AG20443 (cell line): ENCODE measurements at regions not wholly inside any gene's neighbourhood (a gene's known extent, or its start where the extent isn't known, plus 50 kb on each side); places are given as distances from the start of the nearest gene placed in this dataset.
"Not testable (repeated sequence)": the region's sequence is repeated elsewhere in the genome, so short reads cannot be mapped to it uniquely, and the experiment has no call there.

ENCODE experiments used
- DNase-seq: peaks from one replicate; pipeline ENCODE4 v3.0.0; 2012; ENCODE audit warnings: low spot score, mixed read lengths

DNA sequence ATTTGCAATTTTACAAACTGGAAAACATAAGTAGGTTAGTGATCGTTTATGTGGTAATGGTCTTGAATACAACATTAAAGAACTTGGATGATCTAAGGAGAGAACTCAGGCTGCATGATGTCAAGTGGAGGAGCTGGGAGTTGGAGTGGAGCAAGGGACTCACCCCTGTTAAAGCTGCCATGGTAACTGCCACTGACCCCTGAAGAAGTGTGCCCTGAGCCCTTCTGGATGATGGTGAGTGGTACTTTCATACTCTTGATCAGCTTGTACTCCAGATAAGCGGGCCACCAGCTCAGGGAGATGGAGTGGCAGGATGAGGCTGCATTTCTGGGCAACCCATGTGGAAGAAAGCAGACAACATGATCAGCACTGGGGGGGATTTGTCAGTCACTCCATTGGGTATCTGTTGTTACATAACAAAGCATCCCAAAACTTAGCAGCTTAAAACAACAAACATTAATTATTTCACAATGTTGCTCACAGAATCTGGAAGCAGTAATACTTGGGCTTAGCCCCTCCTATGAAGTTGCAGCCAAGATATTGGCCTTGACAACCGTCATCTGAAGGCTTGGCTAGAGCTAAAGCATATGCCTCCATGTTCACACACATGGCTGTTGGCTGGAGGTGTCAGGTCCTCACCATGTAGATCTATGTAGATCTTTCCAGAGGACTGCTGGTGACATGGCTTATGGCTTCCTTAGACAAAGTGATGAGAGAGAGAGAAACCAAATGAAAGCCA lies 213.8 kb downstream of the DUSP10 start:
- DNase-seq = no peak

- not testable (repeated sequence) for DNase-seq
These were observed 211.7 kb downstream of the DUSP10 start for GRCh38 chr1:221530159-221530558.

DNA sequence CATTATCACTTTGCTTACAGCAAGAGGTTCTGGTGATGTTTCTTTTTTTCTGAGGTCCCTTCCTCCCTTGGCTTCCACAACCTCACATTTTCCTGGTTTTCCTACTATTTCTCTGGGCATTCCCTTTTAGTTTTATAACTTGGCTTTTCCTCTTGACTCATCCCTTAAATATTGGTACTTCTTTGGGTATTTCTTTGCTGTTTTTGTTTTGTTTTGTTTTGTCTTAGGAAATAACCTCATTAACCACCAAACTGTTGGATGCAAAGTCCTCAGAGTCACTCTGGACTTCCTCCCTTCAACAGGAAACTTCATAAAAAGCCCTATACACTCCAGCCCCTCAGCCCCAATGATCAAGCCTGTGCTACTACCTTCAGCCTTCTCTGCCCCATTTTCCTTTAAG lies 211.1 kb downstream of the DUSP10 start:
- peak; percentile 16 for DNase-seq

GRCh38 chr1:221532071-221532773 lies 209.7 kb downstream of the DUSP10 start:
- no peak for DNase-seq

- no peak for DNase-seq
These were observed 200.6 kb downstream of the DUSP10 start for GRCh38 chr1:221541296-221541695.

DNA sequence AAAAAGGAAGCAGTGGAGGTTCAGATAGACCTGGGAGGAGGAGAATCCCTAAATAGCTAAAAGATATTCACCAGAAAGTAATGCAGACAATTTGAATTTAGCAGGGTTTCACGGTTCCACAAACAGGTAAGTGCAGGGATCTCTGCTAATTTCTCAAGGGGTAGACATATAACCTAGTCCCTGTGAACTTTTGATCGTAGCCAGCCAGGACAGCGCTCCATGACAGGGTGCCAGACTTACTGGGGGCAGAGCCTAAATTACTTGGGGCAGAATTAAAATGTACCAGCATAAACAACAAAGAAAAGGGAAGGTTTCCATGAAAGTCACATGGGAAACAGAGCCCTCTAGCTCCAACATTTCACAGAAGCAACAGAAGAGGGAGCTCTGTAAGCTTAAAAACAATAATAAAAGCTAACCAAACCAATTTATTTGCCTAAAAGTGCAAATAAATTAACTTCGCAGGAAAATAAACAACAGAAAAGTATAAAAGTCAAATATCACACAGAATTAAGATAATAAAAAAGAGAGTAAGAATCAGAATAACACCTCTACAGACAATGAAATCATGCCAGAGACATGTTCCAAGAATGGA lies 198.3 kb downstream of the DUSP10 start:
- peak; percentile 63 for DNase-seq

- no peak for DNase-seq
These were observed 192.9 kb downstream of the DUSP10 start for GRCh38 chr1:221548942-221549341.

- no peak for DNase-seq
These were observed 192.1 kb downstream of the DUSP10 start for GRCh38 chr1:221549815-221550214.

DNA sequence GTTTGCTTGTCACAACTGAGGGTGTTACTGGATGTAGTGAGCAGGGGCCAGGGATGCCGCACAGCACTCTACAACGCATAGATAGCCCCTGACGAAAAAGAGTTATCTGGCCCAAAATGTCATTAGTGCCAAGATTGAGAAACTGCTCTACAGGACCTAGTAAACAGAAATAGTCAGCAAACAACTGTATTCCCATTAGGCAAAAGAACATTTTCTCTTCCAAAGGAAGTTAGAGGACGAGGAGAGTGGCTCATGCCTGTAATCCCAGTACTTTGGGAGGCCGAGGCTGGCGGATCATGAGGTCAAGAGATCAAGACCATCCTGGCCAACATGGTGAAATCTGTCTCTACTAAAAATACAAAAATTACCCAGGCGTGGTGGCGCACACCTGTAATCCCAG lies 189.1 kb downstream of the DUSP10 start:
- not testable (repeated sequence) for DNase-seq

GRCh38 chr1:221555689-221556433 lies 186.0 kb downstream of the DUSP10 start:
- DNase-seq = no peak

- no peak for DNase-seq
These were observed 185.5 kb downstream of the DUSP10 start for GRCh38 chr1:221556435-221556834.

DNA sequence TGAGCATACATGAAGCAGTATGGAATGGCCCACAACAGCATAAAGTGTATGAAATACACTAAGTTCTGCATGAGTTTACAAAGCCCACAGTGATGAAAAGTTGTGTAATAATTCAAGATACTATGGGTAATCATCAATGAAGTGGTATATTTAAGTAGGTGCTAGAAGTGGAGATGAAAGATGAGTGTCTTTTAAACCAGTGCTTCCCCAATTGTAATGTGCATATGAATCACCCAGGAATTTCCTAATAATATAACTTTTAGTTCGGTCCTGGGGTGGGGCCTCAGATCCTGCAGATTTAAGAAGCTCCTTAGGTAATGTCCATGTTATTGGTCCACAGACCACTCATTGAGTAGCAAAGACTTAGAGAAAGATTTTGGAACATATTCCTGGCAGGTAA lies 184.9 kb downstream of the DUSP10 start:
- no peak for DNase-seq

- DNase-seq = no peak
These were observed 183.5 kb downstream of the DUSP10 start for GRCh38 chr1:221558396-221558795.

DNA sequence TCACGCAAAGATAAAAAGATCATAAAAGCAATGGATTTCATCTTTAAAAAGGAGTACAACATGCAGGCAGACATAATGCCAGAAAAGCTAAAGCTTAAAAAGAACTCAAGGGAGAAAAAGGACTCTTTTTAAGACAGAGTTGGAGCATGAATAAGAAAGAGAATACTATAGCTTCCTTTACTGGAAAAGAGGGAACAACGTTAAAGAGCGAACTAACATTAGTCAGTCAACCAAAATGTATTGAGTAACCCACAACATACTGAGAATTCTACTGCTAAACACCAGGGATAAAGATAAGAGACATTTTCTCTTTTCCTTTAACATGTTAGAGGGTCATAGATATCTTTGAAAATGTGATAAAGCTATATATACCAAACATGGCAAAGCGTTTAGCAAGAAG lies 182.0 kb downstream of the DUSP10 start:
- no peak for DNase-seq

DNA sequence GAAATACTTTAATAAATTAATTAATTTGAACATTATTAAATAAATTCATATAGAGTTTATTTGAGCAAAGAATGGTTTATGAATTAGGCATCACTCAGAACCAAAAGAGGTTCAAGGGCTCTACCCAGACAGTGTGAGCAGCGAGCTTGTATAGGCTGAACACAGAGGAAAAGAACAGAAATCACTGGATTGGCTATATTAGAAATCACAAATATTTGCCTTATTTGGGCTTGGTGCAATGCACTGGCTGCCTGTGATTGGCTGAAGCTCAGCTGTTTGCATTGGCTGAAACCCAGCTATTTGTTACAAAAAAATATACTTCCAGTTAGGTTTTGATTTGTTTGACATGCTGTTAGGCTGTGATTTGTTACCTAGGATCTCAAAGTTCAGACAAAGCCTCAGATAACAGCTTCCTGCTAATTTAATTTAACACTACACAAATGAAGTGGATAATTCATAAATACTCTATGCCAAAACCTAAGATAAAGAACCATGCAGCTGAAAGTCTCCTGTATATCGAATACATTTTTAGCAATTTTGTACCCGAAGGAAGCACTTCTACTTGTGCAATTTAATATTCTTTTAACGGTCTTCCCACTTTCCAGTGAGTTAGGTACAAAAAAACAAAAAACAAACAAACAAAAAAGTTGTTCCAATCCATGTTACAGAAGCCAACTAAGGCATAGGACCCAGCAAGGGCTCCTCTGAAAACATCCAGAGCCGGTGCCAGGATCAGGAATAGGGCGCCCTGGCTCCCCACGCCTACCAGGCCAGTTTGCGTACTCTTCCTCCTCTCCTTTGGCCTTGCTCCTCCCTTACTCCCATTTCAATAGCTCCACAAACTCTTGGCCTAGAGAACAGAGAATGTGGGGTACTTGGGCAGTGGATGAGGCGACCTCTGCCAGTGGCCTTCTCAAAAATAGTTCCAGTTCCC lies 179.1 kb downstream of the DUSP10 start:
- no peak for DNase-seq

GRCh38 chr1:221563476-221563921 lies 178.4 kb downstream of the DUSP10 start:
- DNase-seq = no peak

GRCh38 chr1:221564891-221565290 lies 177.0 kb downstream of the DUSP10 start:
- no peak for DNase-seq

DNA sequence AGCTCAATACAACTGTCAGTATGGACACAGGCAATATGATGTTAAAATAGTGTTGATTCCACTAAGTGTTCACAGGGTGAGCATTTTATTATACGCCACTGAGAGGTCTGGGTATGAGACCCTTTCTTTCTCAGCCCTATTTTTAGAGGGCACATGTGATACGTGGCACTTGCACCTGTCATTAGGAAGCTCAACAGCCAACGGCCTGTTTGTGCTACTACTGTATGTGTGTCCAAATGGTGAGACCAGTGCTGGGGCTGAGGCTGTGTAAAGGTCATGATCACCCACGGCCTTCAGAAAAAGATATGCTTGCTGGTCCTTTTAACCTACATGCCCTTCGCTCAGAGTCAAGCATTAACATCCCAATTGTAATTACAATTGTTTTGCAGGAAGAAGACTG lies 176.2 kb downstream of the DUSP10 start:
- no peak for DNase-seq

DNA sequence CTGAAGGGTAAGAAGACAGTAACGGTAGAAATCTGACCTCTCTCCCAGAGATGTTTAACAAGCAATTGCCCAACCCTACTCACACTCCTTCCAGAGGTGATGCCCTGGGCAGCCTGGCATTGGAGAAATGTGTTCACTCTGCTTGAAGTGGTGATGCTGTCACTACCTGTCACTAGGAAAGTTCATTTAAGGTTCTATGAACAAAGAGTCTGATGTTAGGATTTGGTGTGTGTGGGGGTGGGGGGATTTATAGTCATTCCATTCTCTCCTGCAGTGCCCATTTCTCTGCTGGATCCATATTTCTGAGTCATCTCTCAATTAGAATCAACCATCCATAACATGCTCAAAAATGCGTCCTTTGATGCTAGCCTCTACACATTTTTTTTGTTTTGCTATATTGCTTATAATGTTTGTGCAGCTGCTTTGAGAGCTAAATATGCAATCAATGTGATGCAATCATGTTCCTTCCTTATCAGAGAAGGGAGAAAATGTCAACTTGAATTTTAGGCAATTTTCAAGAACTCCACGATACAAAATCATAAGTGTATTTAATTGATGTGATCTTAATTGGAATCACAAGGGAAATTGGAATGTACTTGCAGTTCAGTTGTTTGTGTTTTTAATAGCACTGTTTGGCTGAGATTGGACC lies 173.9 kb downstream of the DUSP10 start:
- DNase-seq = no peak

GRCh38 chr1:221573756-221574155 lies 168.1 kb downstream of the DUSP10 start:
- DNase-seq = no peak

DNA sequence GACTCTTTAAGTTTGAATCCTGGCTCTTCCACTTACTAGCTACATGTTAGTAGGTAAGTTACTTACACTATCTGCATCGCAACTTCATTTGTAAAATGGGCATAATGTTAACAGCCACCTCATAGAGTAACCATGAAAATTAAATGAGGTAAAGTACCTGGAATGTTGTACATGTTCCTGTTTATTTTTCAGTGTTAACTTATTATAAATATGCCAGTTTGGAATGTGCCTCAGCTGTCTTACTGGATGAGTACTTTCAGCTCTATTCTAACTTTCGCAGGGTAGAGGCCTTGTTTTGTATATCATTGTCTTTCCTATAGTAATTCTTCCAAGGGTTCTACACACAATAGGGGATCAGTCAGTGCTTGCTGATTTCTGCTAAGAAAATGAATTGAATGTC lies 167.4 kb downstream of the DUSP10 start:
- DNase-seq = no peak
